ENCODE measurements at regions not wholly inside any gene's neighbourhood (a gene's known extent, or its start where the extent isn't known, plus 50 kb on each side); places are given as distances from the start of the nearest gene placed in this dataset.

DNA sequence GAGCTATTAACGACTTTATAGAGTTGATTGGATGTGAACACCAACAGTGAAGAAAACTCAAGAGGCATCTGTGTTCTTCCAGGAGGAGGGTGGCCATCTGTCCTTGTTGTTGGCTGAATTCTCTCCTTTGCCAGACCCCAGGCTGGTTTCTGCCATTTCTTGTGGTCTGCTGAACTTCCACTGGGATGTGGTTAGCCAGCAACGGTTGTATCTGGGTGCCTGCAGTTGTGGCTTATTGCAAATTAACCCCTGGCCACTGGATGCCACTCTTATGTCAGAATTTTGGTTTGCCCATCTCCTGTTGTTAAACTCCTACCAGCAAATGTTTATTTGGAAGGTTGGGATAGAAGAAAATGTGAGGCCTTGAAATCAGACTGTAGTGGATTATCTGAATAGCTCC is 163.6 kb upstream of the TBC1D5 start:
- no peaks in the 10 kb centered on the region for H3F3A ChIP-seq (ENCODE audit: insufficient read depth)
- no peaks in the 10 kb centered on the region for H3K27me3 ChIP-seq (ENCODE audit: low read length)
- H3K27ac ChIP-seq (ENCODE audit: low read depth, low read length) = no peak overlapping the region
- no peak overlapping the region for H3K9ac ChIP-seq (ENCODE audit: low read length)
- H3K79me2 ChIP-seq (ENCODE audit: insufficient read depth, low read length) = no peaks in the 10 kb centered on the region
- no peaks in the 10 kb centered on the region for H3K9me2 ChIP-seq (replicated peaks; ENCODE audit: insufficient read depth, low read length)
- TF ChIP-seq EZH2phosphoT487 (conservative IDR thresholded peaks at IDR 0.05; ENCODE audit: low read length) = no peak
- TF ChIP-seq, protein P1, sequence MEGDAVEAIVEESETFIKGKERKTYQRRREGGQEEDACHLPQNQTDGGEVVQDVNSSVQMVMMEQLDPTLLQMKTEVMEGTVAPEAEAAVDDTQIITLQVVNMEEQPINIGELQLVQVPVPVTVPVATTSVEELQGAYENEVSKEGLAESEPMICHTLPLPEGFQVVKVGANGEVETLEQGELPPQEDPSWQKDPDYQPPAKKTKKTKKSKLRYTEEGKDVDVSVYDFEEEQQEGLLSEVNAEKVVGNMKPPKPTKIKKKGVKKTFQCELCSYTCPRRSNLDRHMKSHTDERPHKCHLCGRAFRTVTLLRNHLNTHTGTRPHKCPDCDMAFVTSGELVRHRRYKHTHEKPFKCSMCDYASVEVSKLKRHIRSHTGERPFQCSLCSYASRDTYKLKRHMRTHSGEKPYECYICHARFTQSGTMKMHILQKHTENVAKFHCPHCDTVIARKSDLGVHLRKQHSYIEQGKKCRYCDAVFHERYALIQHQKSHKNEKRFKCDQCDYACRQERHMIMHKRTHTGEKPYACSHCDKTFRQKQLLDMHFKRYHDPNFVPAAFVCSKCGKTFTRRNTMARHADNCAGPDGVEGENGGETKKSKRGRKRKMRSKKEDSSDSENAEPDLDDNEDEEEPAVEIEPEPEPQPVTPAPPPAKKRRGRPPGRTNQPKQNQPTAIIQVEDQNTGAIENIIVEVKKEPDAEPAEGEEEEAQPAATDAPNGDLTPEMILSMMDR (IDR thresholded peaks at IDR 0.05; ENCODE audit: insufficient read depth, low read length, poor library complexity, severe bottlenecking) = no peak
- no peak overlapping the region for H3K4me3 ChIP-seq (ENCODE audit: insufficient read depth, low read length, poor library complexity, severe bottlenecking)
- no peaks in the 10 kb centered on the region for H3K9me3 ChIP-seq (ENCODE audit: insufficient read depth, low read length)
- H2AFZ ChIP-seq (ENCODE audit: low read depth, low read length, severe bottlenecking) = no peak overlapping the region
- H3K4me2 ChIP-seq (ENCODE audit: low read depth, low read length, poor library complexity, severe bottlenecking) = no peak overlapping the region
- H4K20me1 ChIP-seq (ENCODE audit: low read depth, low read length) = no peaks in the 10 kb centered on the region
- no peaks in the 10 kb centered on the region for H3K36me3 ChIP-seq (ENCODE audit: low read length)

GRCh38 chr3:17901893-17902292 is 159.5 kb upstream of the TBC1D5 start:
- H3K9me2 ChIP-seq (replicated peaks; ENCODE audit: insufficient read depth, low read length) = no peaks in the 10 kb centered on the region
- H3K79me2 ChIP-seq (ENCODE audit: insufficient read depth, low read length) = no peaks in the 10 kb centered on the region
- TF ChIP-seq, protein P1 (IDR thresholded peaks at IDR 0.05; ENCODE audit: insufficient read depth, low read length, poor library complexity, severe bottlenecking) = no peak
- no peak for TF ChIP-seq EZH2phosphoT487 (conservative IDR thresholded peaks at IDR 0.05; ENCODE audit: low read length)
- no peaks in the 10 kb centered on the region for H3F3A ChIP-seq (ENCODE audit: insufficient read depth)
- no peak overlapping the region for H3K9ac ChIP-seq (ENCODE audit: low read length)
- no peaks in the 10 kb centered on the region for H3K9me3 ChIP-seq (ENCODE audit: insufficient read depth, low read length)
- H3K27ac ChIP-seq (ENCODE audit: low read depth, low read length) = no peak overlapping the region
- no peak overlapping the region for H3K4me2 ChIP-seq (ENCODE audit: low read depth, low read length, poor library complexity, severe bottlenecking)
- no peaks in the 10 kb centered on the region for H3K36me3 ChIP-seq (ENCODE audit: low read length)
- H2AFZ ChIP-seq (ENCODE audit: low read depth, low read length, severe bottlenecking) = no peak overlapping the region
- H4K20me1 ChIP-seq (ENCODE audit: low read depth, low read length) = no peaks in the 10 kb centered on the region
- H3K27me3 ChIP-seq (ENCODE audit: low read length) = no peaks in the 10 kb centered on the region
- no peak overlapping the region for H3K4me3 ChIP-seq (ENCODE audit: insufficient read depth, low read length, poor library complexity, severe bottlenecking)

DNA sequence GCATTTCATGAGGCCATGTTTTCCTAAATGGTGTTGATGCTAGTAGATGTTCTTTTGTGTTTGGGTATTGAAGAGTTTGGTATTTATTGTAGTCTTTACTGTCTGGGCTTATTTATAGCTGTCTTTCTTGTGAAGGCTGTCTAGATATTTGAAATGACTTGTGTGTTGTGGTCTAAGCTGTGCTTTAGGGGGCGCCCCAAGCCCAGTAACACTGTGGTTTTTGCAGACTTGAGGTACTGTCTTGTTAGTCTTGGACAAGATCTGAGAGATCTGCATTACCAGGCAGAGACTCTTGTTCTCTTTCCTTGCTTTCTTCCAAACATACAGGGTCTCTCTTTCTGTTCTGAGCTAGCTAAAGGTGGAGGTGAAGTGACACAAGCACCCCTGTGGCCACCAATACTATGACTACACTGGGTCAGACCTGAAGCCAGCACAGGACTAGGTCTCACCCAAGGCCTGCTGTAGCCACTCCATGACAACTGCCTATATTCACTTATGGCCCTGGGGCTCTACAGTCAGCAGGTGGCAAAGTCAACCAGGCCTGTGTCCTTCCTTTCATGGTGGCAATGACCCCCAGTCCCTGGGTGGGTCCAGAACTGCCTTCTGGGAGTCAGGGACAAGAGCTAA is 152.1 kb upstream of the TBC1D5 start:
- Histone ChIP-seq H3K27me3 (ENCODE audit: low read length) (no peaks in the 10 kb centered on the region), H3K27ac (ENCODE audit: low read depth, low read length) (no peak overlapping the region), H3K9ac (ENCODE audit: low read length) (no peak overlapping the region), H3F3A (ENCODE audit: insufficient read depth) (no peaks in the 10 kb centered on the region), H3K4me2 (ENCODE audit: low read depth, low read length, poor library complexity, severe bottlenecking) (no peak overlapping the region), H3K9me2 (replicated peaks; ENCODE audit: insufficient read depth, low read length) (no peaks in the 10 kb centered on the region), H3K79me2 (ENCODE audit: insufficient read depth, low read length) (no peaks in the 10 kb centered on the region), H2AFZ (ENCODE audit: low read depth, low read length, severe bottlenecking) (no peak overlapping the region), H3K9me3 (ENCODE audit: insufficient read depth, low read length) (no peaks in the 10 kb centered on the region), H3K36me3 (ENCODE audit: low read length) (no peaks in the 10 kb centered on the region), H3K4me3 (ENCODE audit: insufficient read depth, low read length, poor library complexity, severe bottlenecking) (no peak overlapping the region), H4K20me1 (ENCODE audit: low read depth, low read length) (no peaks in the 10 kb centered on the region)
- no peak for TF ChIP-seq EZH2phosphoT487 (conservative IDR thresholded peaks at IDR 0.05; ENCODE audit: low read length)
- TF ChIP-seq, protein P1 (IDR thresholded peaks at IDR 0.05; ENCODE audit: insufficient read depth, low read length, poor library complexity, severe bottlenecking) = peak; percentile 38

Data from SU-DHL-6 (cell line).